LHCN-M2 (cell line): ENCODE measurements at regions not wholly inside any gene's neighbourhood (a gene's known extent, or its start where the extent isn't known, plus 50 kb on each side); places are given as distances from the start of the nearest gene placed in this dataset.
"Not testable (repeated sequence)": the region's sequence is repeated elsewhere in the genome, so short reads cannot be mapped to it uniquely, and the experiment has no call there.

Experiments
- DNase-seq: peaks from one replicate; pipeline ENCODE4 v3.0.0-alpha.2; 2012; ENCODE audit warnings: low read depth

- no peak for DNase-seq
Measured at GRCh38 chr5:10921160-10921559, 160.1 kb upstream of the DAP start.

- no peak for DNase-seq
Measured at GRCh38 chr5:10920400-10920799, 159.4 kb upstream of the DAP start.

DNA sequence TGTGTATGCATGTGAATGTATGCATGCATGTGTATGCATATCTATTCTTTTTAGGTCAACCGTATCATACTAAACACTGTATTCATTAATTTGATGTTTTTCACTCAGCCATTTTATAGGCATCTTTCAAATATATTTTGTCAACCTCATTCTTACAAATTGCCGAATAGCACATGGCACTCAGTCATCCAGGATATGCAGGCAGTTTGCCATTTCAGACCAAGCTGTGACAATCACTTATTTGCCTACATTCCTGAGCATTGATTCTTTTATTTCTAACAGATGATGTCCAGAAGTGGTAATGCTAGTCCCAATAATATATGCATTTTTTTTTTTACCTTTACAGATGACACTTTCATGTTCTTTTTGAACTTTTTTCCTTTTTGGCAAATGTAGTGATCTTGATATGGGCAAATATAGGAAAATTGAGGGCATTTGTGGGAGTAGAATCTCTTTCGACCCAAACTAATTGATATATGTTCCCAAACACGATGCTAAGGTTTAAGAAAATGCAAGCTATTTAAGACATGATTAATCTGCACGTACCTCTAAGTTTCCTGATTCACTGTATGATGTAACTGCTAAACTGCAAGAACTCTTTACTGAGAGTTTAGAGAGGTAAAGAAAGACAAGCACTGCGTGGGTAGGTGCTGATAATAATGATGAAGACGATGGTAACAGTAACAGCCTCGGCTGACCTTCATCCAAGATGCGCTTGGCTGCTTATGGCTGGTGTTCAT lies 153.9 kb upstream of the DAP start:
- no peak for DNase-seq

GRCh38 chr5:10913841-10914240 lies 152.8 kb upstream of the DAP start:
- DNase-seq, result peak; percentile 73

DNA sequence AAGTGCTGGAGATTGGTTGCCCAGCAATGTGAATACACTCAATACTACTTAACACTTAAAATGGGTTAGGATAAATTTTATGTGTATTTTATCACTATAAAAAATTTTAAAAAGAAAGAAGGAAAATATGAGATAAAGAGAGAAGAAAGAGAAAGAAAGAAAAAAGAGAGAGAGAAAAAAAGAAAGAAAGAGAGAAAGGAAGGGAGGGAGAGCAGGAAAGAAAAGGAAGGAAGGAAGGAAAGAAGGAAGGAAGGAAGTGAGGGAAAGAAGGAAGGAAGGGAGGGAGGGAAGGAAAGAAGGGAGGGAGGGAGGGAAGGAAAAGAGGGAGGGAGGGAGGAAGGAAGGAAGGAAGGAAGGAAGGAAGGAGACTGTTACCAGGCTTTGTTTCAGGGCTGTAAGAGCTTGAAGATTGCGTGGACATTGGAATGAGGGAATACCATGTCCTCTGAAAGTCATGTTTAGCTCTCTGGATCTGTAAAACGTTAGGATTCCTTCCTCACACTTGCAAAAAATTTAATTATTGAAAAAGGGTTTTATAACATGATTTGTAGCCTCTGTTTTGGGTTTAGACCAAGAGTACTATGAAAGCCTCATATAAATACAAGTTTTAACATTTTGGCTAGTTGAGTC lies 152.3 kb upstream of the DAP start:
- DNase-seq, result no peak

DNA sequence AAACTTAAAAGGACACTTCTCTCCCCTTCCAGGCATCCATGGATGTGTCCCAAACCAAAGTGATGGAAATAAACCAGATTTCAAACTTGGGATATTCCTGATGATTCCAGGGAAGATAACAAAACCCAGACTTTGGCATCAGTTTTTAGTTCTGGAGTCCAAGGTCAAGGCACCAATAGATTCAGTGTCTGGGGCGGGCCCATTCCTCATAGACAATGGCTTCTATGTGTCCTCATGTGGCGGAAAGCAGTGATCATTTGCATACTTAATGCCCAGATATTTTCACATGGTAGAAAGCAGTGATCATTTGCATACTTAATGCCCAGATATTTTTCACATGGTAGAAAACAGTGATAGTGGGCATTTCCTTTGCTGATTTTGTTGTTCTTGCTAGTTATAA lies 151.4 kb upstream of the DAP start:
- no peak for DNase-seq

GRCh38 chr5:10910261-10910660 lies 149.2 kb upstream of the DAP start:
- no peak for DNase-seq

DNA sequence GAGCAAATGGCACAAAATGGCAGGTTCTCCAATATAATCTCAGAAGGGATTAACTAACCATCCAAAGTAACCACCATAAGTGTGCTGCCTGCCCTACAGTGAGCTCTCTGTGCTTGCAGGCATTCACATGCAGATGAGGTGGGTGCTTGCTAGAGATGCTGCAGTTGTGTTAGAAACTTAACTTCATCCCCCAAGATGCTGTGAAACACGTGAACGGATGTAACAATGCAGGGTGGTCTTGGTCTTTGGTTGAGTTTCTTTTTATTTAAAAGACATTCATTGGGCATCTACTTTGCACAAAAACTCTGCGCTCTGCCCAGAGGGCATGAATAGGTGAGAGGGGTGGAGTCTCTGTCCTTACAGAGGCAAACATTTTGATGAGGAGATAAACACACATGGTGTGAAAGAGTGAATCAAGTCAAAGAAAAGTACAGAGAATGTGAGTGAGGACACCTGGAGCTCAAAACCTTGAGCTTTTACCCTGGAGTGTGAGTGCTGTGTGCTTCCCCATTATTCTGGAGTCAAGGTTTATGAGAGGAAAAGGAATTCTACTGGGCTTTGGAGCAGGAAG lies 143.9 kb upstream of the DAP start:
- no peak for DNase-seq

DNA sequence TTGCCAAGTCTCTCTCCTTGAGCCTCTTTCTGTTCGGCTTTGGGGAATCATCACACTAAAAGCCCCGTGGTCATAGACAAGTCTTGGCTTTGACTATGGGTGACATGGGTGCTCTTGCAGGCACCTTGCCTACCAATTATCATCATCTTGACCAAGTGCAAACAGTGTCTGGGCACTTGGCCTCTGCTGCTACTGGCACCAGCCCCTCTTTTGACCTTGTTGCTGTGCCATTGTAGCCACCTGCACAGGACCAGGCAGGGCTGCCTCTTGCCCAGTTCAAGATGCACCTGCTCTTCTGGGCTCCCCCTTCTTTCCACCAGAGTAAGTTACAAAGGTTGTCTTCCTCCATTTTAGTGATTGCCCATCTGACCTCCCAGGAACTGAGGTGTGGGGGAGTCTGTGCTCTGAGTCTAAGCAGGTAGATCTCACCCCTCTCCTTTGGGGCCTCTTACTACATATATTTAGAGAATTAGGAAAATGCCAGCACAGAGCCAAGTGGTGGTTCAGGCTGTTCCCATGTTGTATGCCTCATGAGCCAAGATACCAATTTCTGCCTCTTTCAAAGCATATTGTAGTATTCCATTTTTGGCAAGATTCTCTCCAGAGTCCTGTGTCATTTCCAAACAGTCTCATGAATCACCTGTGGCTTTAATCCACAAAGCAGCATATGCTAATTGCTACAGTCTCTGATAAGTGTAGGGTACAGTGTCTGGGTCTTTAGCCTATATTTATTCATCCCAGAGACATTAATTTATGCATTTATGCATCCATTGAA lies 142.9 kb upstream of the DAP start:
- DNase-seq, result no peak

GRCh38 chr5:10902145-10902544 lies 141.1 kb upstream of the DAP start:
- DNase-seq, result peak; percentile 26

DNA sequence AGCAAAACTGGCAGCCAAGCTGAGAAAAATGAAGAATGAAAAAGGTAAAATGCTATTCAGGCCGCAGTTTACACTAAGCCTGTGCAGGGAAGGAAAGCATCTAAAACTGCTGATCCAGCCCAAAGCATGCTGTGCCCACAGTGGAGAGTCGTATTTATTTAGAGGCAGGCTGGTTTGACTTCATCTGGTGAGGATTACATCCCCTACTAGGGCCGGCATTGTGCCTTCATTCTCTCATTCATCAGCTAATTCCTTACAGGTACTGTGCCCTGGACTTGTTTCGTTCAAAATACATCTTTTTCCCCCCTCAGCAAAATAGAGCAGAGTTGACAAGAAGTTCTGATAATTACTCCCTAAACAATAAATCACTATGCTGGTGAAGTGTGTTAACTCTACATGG lies 137.5 kb upstream of the DAP start:
- DNase-seq, result no peak

- no peak for DNase-seq
Measured at GRCh38 chr5:10896016-10896415, 135.0 kb upstream of the DAP start.

DNA sequence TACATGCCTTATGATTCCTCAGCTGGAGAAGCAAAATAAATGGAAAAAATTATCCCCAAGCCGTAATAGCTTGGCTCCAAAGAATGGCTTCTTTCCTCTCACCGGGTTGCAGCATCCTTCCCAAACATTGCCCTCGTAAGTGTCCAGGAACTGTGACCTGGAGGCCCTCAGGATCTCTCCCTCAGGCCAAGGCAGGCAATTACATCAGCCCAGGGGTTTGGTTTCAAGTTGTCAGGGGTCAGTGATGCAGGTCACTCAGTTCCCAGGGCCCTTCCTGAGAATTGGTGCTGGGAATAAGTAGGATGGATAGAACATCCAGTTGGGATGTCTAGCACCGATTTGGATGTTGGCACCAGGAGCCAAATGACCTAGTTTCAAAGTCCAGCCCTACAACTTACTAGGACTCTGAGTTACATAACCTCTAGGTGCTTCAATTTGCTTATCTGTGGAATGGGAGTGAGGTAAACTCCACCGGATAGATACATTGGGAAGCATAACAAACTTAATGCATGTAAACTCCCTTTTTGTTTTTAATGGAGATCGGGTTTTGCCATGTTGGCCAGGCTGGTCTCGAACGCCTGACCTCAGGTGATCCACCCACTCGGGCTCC lies 133.5 kb upstream of the DAP start:
- DNase-seq, result no peak

GRCh38 chr5:10892911-10893215 lies 131.8 kb upstream of the DAP start:
- DNase-seq, result no peak

DNA sequence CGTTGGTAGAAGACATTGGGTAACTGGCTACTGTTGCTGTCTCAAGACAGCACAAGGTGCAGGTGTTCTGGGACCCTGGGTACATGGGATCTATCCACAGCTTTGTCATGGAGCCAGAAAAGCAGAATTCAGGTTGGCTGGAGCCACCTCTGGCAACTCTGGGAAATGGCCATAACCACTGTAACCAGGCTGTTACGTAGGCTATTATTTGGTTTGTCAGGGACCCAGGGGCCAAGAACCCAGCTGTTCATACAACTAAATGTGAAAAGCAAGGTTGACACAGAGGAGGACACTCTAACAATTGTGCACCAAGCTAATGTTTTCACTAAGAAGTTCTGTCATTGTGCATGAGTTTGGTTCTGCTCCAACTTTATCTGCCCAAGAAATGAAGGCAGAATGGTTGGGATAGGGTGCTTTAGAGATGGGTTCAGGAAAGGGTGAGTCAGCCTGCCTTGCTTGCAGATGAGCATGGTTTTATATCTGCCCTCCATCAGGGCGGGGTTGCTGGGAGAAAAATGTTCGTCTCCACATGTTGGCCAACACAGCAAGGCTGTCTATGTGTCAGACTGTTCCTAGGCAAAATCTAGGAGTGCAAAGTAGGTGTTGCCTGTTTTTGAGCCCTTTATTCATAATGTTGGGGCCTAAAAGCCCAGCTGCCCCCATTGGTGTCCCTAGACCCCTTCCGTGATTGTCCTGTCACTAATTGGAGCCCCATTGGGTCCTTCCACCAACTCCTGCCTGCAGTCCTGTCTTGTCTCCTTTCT lies 131.3 kb upstream of the DAP start:
- no peak for DNase-seq

DNA sequence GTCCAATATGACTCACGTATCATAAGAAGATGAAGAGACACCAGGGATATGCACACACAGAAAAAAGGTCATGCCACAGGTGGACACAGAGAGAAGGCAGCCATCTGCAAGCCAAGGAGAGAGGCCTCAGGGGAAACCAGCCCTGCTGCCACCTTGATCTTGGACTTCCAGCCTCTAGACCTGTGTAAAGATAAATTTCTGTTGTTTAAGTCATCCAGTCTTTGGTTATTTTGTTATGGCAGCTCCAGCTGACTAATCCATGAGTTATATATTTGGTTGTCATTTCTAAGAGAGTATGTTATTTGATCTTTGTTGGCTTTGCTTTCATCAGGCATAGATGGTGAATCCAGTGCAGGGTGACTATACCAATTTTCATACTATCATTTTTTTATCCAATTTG lies 130.2 kb upstream of the DAP start:
- DNase-seq, result no peak

GRCh38 chr5:10886497-10886896 lies 125.5 kb upstream of the DAP start:
- no peak for DNase-seq

DNA sequence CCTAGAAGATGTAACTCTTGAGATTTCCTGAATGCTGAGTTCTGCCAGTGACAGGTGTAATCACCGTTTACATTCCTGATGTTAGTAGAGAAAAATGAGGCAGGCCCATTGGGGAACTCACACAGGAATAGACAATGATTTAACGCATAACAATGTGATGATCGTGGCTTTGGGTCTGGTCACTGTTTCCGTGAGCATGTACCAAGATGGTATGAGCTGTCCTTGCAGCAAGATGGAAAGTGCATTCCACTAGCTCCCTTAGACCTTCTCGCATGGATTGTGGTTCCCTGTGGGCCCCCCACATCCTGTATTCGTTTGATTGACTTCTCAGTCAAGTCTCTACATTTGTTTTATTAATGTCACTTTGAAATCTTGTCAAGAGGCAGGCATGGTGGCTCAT lies 124.0 kb upstream of the DAP start:
- peak; percentile 50 for DNase-seq

GRCh38 chr5:10883945-10884344 lies 122.9 kb upstream of the DAP start:
- not testable (repeated sequence) for DNase-seq

DNA sequence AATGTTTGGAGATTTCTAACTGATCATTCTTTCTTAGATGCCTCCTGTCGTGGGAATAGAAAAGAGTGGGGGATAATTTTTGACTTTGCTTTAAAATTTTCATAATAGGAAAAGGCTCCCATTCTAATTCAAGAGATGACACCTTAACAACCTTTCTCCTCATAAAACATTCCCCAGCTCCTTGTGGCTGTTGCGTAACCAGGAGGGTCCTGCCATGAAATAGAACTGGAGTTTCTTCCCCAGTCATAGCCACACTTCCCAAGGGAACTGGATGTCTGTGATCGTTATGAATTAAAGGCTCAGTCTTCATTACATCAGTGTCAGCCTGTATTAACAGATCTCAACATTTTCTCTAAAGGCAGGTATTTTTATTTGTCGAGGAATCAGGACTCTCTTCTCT lies 119.9 kb upstream of the DAP start:
- no peak for DNase-seq

DNA sequence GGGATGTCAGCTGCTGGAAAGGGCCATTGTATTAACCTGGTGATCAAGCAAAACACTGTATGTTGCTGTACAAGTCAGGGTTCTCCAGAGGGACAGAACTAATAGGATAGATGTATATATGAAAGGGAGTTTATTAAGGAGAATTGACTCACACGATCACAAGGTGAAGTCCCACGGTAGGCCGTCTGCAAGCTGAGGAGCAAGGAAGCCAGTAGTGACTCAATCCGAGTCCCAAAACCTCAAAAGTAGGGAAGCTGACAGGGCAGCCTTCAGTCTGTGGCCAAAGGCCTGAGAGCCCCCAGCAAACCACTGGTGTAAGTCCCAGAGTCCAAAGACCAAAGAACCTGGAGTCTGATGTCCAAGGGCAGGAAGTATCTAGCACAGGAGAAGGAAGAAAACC lies 116.0 kb upstream of the DAP start:
- DNase-seq, result not testable (repeated sequence)
